Suppressor macrophage (primary cell): ENCODE measurements at regions not wholly inside any gene's neighbourhood (a gene's known extent, or its start where the extent isn't known, plus 50 kb on each side); places are given as distances from the start of the nearest gene placed in this dataset.

Source experiments
- DNase-seq, 4 experiments: peaks; one replicate each; pipeline ENCODE4 v3.0.0-alpha.2; 2020 to 2022

GRCh38 chr4:128353791-128354190 is 66.2 kb upstream of the PGRMC2 start:
- DNase-seq: no peak

GRCh38 chr4:128351502-128351901 is 63.9 kb upstream of the PGRMC2 start:
- no peak for DNase-seq

- DNase-seq: no peak
These were observed 62.9 kb upstream of the PGRMC2 start for GRCh38 chr4:128350449-128351045.

GRCh38 chr4:128349921-128350320 is 62.3 kb upstream of the PGRMC2 start:
- DNase-seq: no peak

- no peak for DNase-seq
These were observed 60.5 kb upstream of the PGRMC2 start for GRCh38 chr4:128347930-128348660.

GRCh38 chr4:128347175-128347868 is 59.7 kb upstream of the PGRMC2 start:
- no peak for DNase-seq

GRCh38 chr4:128346054-128346716 is 58.6 kb upstream of the PGRMC2 start:
- no peak for DNase-seq

- no peak for DNase-seq
These were observed 58.0 kb upstream of the PGRMC2 start for GRCh38 chr4:128345650-128346049.

- DNase-seq: no peak
These were observed 55.1 kb upstream of the PGRMC2 start for GRCh38 chr4:128342762-128343161.

GRCh38 chr4:128341634-128342033 is 54.0 kb upstream of the PGRMC2 start:
- DNase-seq: no peak

GRCh38 chr4:128338634-128339355 is 51.2 kb upstream of the PGRMC2 start:
- DNase-seq: no peak

- peak in 2 of 4 experiments; percentile 4 to 15 for DNase-seq
These were observed 50.2 kb upstream of the PGRMC2 start for GRCh38 chr4:128337863-128338262.
